ENCODE measurements at regions not wholly inside any gene's neighbourhood (a gene's known extent, or its start where the extent isn't known, plus 50 kb on each side); places are given as distances from the start of the nearest gene placed in this dataset.

DNA sequence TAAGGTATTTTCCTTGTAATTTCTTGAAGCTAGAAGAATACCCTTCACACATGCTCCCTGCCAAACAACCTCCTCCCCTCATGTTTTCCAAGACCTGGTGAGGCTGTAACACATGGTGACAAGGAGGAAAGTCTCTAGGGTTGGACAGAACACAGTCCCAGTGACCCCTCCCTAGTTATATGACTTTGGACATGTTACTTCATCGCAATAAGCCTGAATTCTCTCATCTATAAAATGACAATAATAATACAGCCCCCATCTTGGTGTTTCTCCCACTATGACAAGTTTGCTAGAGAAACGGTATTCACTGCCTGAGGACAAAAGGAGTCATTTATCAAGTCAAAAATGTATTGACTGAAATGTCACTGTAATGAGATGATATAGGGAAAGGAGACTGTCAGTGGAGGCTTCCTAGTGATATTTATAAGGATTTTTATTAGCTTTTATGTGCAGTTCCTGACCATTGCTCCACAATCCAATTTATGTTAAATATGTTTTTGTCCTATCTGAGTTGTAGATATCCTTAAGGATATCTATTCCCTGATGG, 464.4 kb downstream of the SUCLG1 start:
- TF ChIP-seq, protein P1, sequence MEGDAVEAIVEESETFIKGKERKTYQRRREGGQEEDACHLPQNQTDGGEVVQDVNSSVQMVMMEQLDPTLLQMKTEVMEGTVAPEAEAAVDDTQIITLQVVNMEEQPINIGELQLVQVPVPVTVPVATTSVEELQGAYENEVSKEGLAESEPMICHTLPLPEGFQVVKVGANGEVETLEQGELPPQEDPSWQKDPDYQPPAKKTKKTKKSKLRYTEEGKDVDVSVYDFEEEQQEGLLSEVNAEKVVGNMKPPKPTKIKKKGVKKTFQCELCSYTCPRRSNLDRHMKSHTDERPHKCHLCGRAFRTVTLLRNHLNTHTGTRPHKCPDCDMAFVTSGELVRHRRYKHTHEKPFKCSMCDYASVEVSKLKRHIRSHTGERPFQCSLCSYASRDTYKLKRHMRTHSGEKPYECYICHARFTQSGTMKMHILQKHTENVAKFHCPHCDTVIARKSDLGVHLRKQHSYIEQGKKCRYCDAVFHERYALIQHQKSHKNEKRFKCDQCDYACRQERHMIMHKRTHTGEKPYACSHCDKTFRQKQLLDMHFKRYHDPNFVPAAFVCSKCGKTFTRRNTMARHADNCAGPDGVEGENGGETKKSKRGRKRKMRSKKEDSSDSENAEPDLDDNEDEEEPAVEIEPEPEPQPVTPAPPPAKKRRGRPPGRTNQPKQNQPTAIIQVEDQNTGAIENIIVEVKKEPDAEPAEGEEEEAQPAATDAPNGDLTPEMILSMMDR (IDR thresholded peaks at IDR 0.05; ENCODE audit: low read length), result no peak
- no peak for TF ChIP-seq EZH2 (IDR thresholded peaks at IDR 0.05; ENCODE audit: borderline replicate concordance, low read length)
